Liver (tissue), 3 donors: ENCODE measurements at regions not wholly inside any gene's neighbourhood (a gene's known extent, or its start where the extent isn't known, plus 50 kb on each side); places are given as distances from the start of the nearest gene placed in this dataset.

Experiments used
- ATF3 ChIP-seq: IDR thresholded peaks from 2 replicates; pipeline ENCODE4 v1.6.1; 2016; ENCODE audit warnings: antibody characterized with exemption
- CTCF ChIP-seq: fragments of 150-350 bp; IDR thresholded peaks from 2 replicates; pipeline ENCODE4 v1.5.1; 2017; ENCODE audit warnings: improper control_type of control experiment, low read depth, low read length; ENCODE audit not compliant: missing input control
- EGR1 ChIP-seq, 2 donors: IDR thresholded peaks; 2 replicates each; pipeline ENCODE4 v1.6.1; 2016 to 2018; ENCODE audit warnings: antibody characterized with exemption in 2 of 2, low read depth in 2 of 2
- FOXA1 ChIP-seq: IDR thresholded peaks from 2 replicates; pipeline ENCODE4 v1.6.1; 2016; ENCODE audit warnings: antibody characterized with exemption
- GABPA ChIP-seq, 2 donors: IDR thresholded peaks in 1 of 2; conservative IDR thresholded peaks in 1 of 2; 2 replicates each; pipeline ENCODE4 v1.6.1; 2016; ENCODE audit warnings: antibody characterized with exemption in 2 of 2, mild to moderate bottlenecking in 1 of 2, moderate library complexity in 1 of 2
- HNF4G ChIP-seq: IDR thresholded peaks from 2 replicates; pipeline ENCODE4 v1.6.1; 2016; ENCODE audit warnings: antibody characterized with exemption
- JUND ChIP-seq, 2 donors: IDR thresholded peaks; 2 replicates each; pipeline ENCODE4 v1.6.1; 2016; ENCODE audit warnings: antibody characterized with exemption in 2 of 2
- MAX ChIP-seq: IDR thresholded peaks from 2 replicates; pipeline ENCODE4 v1.6.1; 2016; ENCODE audit warnings: antibody characterized with exemption
- RAD21 ChIP-seq, 2 donors: IDR thresholded peaks; 2 replicates each; pipeline ENCODE4 v1.6.1; 2016; ENCODE audit warnings: antibody characterized with exemption in 2 of 2, mild to moderate bottlenecking in 2 of 2
- REST ChIP-seq: IDR thresholded peaks from 2 replicates; pipeline ENCODE4 v1.6.1; 2016; ENCODE audit warnings: antibody characterized with exemption, mild to moderate bottlenecking
- RXRA ChIP-seq, 2 donors: IDR thresholded peaks; 2 replicates each; pipeline ENCODE4 v1.6.1; 2017 to 2018; ENCODE audit warnings: antibody characterized with exemption in 2 of 2, mild to moderate bottlenecking in 1 of 2
- SP1 ChIP-seq: IDR thresholded peaks from 2 replicates; pipeline ENCODE4 v1.6.1; 2018; ENCODE audit warnings: antibody characterized with exemption, mild to moderate bottlenecking
- TAF1 ChIP-seq: conservative IDR thresholded peaks from 2 replicates; pipeline ENCODE4 v1.6.1; 2016; ENCODE audit warnings: antibody characterized with exemption, mild to moderate bottlenecking
- YY1 ChIP-seq: IDR thresholded peaks from 2 replicates; pipeline ENCODE4 v1.6.1; 2016; ENCODE audit warnings: antibody characterized with exemption, mild to moderate bottlenecking
- donor health status: healthy.
- donor health status: healthy.

- TF ChIP-seq MAX: no peak
- no peak for TF ChIP-seq CTCF
- no peak for TF ChIP-seq ATF3
- TF ChIP-seq TAF1: no peak
- no peak for TF ChIP-seq GABPA (IDR thresholded peaks at IDR 0.05 in 1 of 2, conservative IDR thresholded peaks at IDR 0.05 in 1 of 2)
- no peak for TF ChIP-seq YY1
- TF ChIP-seq RAD21 (IDR thresholded peaks at IDR 0.05): no peak
- TF ChIP-seq EGR1 (IDR thresholded peaks at IDR 0.05; ENCODE audit: low read depth in 2 of 2): no peak
- no peak for TF ChIP-seq RXRA (IDR thresholded peaks at IDR 0.05)
- TF ChIP-seq REST: no peak
- TF ChIP-seq HNF4G: no peak
- TF ChIP-seq SP1: no peak
- TF ChIP-seq JUND (IDR thresholded peaks at IDR 0.05): no peak
- TF ChIP-seq FOXA1: no peak
These were observed 528.6 kb upstream of the CLINT1 start for GRCh38 chr5:158387499-158387898.
